Non-pigmented ciliary epithelial cell (primary cell): ENCODE measurements at regions not wholly inside any gene's neighbourhood (a gene's known extent, or its start where the extent isn't known, plus 50 kb on each side); places are given as distances from the start of the nearest gene placed in this dataset.

Source experiments
- DNase-seq: peaks from one replicate; pipeline ENCODE4 v3.0.0-alpha.2; 2010; ENCODE audit warnings: low read depth

GRCh38 chr15:85307687-85308045 lies 72.7 kb upstream of the AKAP13 start:
- no peak for DNase-seq

GRCh38 chr15:85311647-85312046 lies 68.8 kb upstream of the AKAP13 start:
- DNase-seq, result no peak

GRCh38 chr15:85312486-85312885 lies 67.9 kb upstream of the AKAP13 start:
- no peak for DNase-seq

- DNase-seq, result no peak
These were observed 67.5 kb upstream of the AKAP13 start for GRCh38 chr15:85312929-85313331.

GRCh38 chr15:85313339-85313738 lies 67.1 kb upstream of the AKAP13 start:
- no peak for DNase-seq

GRCh38 chr15:85314146-85314545 lies 66.3 kb upstream of the AKAP13 start:
- DNase-seq, result no peak

- DNase-seq, result no peak
These were observed 65.8 kb upstream of the AKAP13 start for GRCh38 chr15:85314633-85315032.

- DNase-seq, result no peak
These were observed 64.0 kb upstream of the AKAP13 start for GRCh38 chr15:85316244-85316934.

- DNase-seq, result peak; percentile 88
These were observed 62.2 kb upstream of the AKAP13 start for GRCh38 chr15:85318048-85318731.

- DNase-seq, result no peak
These were observed 61.7 kb upstream of the AKAP13 start for GRCh38 chr15:85318732-85319076.

GRCh38 chr15:85324202-85324601 lies 56.2 kb upstream of the AKAP13 start:
- no peak for DNase-seq

- no peak for DNase-seq
These were observed 54.6 kb upstream of the AKAP13 start for GRCh38 chr15:85325834-85326233.

GRCh38 chr15:85326291-85326690 lies 54.1 kb upstream of the AKAP13 start:
- DNase-seq, result no peak

GRCh38 chr15:85327820-85328219 lies 52.6 kb upstream of the AKAP13 start:
- no peak for DNase-seq

GRCh38 chr15:85329561-85330422 lies 50.6 kb upstream of the AKAP13 start:
- no peak for DNase-seq
